HL-60 (cell line): ENCODE measurements at regions not wholly inside any gene's neighbourhood (a gene's known extent, or its start where the extent isn't known, plus 50 kb on each side); places are given as distances from the start of the nearest gene placed in this dataset.

Source experiments
- DNase-seq, 2 experiments: peaks; one replicate each; pipeline ENCODE4 v3.0.0-alpha.2; 2010 to 2020; ENCODE audit warnings: low read depth in 1 of 2, low spot score in 1 of 2
- H3K27ac ChIP-seq: fragments of 250-450 bp; sonication (Bioruptor Pico); replicated peaks from 2 replicates; pipeline ENCODE4 v1.5.1; 2020; ENCODE audit warnings: mild to moderate bottlenecking, moderate library complexity
- H3K27me3 ChIP-seq: fragments of 250-450 bp; sonication (Bioruptor Pico); 2 replicates; pipeline ENCODE4 v1.5.1; 2021; ENCODE audit warnings: mild to moderate bottlenecking, moderate library complexity; ENCODE audit not compliant: insufficient read depth, poor library complexity, severe bottlenecking
- H3K4me3 ChIP-seq: replicated peaks from 2 replicates; pipeline ENCODE4 v1.5.1; 2011; ENCODE audit warnings: mild to moderate bottlenecking, control low read depth, low read length; ENCODE audit not compliant: insufficient read depth
- GABPA ChIP-seq: IDR thresholded peaks from 2 replicates; pipeline ENCODE4 v1.6.1; 2012; ENCODE audit warnings: low read depth
- POLR2AphosphoS5 ChIP-seq: IDR thresholded peaks from 2 replicates; pipeline ENCODE4 v1.6.1; 2012; ENCODE audit warnings: low read depth
- SPI1 ChIP-seq: IDR thresholded peaks from 2 replicates; pipeline ENCODE4 v1.6.1; 2012; ENCODE audit warnings: low read depth, mild to moderate bottlenecking, borderline replicate concordance
- TF ChIP-seq, protein P1 (sequence below): IDR thresholded peaks from 2 replicates; pipeline ENCODE4 v1.6.1; 2012; ENCODE audit warnings: low read depth; ENCODE audit not compliant: insufficient replicate concordance
- TF ChIP-seq, protein P2 (sequence below): IDR thresholded peaks from one replicate; pipeline ENCODE4 v1.5.1; 2011; ENCODE audit warnings: low read length, control low read depth, inconsistent platforms; ENCODE audit not compliant: insufficient read depth

DNA sequence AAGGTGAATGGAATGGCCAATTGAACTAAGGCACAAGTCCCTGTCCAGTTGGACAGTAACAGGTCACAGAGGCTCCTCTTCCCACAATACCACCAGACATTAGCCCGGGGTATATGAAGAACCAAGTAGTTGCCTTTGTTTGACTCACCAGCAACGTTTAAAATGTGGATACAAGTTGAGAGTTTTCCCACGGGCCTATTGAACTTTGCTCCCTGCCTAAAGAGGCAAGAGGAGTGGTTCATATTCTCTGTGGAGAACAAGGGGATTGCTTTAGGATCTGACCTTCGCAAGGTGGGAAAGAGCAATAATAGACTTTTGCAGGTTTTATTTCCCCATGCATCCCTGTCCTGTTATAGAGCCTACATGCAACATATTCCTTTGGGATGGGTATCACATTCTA lies 177.2 kb downstream of the POU4F1 start:
- no peak overlapping the region for H3K4me3 ChIP-seq
- no peak for DNase-seq
- TF ChIP-seq SPI1 = no peak
- TF ChIP-seq, protein P1, sequence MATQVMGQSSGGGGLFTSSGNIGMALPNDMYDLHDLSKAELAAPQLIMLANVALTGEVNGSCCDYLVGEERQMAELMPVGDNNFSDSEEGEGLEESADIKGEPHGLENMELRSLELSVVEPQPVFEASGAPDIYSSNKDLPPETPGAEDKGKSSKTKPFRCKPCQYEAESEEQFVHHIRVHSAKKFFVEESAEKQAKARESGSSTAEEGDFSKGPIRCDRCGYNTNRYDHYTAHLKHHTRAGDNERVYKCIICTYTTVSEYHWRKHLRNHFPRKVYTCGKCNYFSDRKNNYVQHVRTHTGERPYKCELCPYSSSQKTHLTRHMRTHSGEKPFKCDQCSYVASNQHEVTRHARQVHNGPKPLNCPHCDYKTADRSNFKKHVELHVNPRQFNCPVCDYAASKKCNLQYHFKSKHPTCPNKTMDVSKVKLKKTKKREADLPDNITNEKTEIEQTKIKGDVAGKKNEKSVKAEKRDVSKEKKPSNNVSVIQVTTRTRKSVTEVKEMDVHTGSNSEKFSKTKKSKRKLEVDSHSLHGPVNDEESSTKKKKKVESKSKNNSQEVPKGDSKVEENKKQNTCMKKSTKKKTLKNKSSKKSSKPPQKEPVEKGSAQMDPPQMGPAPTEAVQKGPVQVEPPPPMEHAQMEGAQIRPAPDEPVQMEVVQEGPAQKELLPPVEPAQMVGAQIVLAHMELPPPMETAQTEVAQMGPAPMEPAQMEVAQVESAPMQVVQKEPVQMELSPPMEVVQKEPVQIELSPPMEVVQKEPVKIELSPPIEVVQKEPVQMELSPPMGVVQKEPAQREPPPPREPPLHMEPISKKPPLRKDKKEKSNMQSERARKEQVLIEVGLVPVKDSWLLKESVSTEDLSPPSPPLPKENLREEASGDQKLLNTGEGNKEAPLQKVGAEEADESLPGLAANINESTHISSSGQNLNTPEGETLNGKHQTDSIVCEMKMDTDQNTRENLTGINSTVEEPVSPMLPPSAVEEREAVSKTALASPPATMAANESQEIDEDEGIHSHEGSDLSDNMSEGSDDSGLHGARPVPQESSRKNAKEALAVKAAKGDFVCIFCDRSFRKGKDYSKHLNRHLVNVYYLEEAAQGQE = no peak
- TF ChIP-seq GABPA = no peak
- TF ChIP-seq, protein P2, sequence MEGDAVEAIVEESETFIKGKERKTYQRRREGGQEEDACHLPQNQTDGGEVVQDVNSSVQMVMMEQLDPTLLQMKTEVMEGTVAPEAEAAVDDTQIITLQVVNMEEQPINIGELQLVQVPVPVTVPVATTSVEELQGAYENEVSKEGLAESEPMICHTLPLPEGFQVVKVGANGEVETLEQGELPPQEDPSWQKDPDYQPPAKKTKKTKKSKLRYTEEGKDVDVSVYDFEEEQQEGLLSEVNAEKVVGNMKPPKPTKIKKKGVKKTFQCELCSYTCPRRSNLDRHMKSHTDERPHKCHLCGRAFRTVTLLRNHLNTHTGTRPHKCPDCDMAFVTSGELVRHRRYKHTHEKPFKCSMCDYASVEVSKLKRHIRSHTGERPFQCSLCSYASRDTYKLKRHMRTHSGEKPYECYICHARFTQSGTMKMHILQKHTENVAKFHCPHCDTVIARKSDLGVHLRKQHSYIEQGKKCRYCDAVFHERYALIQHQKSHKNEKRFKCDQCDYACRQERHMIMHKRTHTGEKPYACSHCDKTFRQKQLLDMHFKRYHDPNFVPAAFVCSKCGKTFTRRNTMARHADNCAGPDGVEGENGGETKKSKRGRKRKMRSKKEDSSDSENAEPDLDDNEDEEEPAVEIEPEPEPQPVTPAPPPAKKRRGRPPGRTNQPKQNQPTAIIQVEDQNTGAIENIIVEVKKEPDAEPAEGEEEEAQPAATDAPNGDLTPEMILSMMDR = no peak
- TF ChIP-seq POLR2AphosphoS5 = no peak
- H3K27me3 ChIP-seq = no peaks in the 10 kb centered on the region
- H3K27ac ChIP-seq = no peak overlapping the region

DNA sequence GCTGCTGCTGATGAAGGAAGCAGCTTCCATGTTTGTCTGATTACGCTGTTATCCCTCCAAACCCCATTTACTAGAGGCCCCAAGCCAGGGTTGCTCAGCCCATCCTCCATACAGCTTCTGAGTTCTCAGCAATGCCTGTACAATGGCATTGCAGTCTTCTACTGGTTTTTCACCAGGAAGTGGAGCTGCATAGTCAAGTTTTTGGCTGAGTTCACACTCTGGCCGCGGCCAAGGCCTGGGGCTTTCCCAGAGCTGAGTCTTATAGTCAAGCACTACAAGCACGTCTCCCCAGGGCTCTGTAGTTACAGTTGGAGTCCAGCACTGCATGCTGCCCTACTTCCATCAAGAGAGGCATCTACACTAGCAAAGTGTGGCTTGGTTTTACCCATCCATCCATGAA lies 182.5 kb downstream of the POU4F1 start:
- H3K27me3 ChIP-seq = no peaks in the 10 kb centered on the region
- TF ChIP-seq, protein P1 = no peak
- TF ChIP-seq POLR2AphosphoS5 (no peak), GABPA (no peak), SPI1 (no peak)
- TF ChIP-seq, protein P2 = no peak
- no peak overlapping the region for H3K27ac ChIP-seq
- no peak for DNase-seq
- H3K4me3 ChIP-seq = no peak overlapping the region

DNA sequence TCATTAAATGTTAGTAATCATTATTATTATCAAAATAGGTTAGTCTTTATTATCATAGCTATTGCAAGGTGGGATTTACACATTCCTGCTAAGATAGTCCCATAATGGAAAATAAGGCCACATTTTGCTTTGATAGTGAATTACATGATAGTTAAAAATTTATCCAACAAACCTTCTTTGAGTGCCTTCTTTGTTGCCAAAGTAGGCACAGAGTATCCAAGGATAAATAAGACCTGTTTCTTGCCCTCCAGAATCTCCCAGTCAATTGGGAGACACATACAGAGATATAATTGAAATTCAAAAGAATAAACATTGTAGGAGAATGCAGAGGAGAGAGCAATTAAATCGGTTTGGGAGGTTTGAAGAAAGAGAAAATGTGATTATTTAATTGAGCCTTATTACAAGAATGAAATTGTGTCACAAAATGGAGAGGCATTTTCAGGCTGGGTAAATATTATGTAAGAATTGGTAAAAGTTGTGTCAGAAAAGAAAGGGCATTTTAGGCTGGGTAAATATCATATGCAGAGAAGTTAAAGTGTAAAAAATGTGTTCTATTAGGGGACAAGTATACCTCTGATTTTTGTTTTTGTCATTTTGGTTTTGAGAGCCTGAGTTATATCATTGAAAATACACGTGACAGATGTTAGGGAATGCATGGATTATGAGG lies 189.3 kb downstream of the POU4F1 start:
- TF ChIP-seq, protein P1 = no peak
- TF ChIP-seq, protein P2 = no peak
- TF ChIP-seq SPI1 (no peak), POLR2AphosphoS5 (no peak), GABPA (no peak)
- H3K27me3 ChIP-seq = peaks cover 2% of the 10 kb centered on the region
- no peak for DNase-seq
- H3K4me3 ChIP-seq = no peak overlapping the region
- H3K27ac ChIP-seq = no peak overlapping the region
